H1 (cell line): ENCODE measurements at regions not wholly inside any gene's neighbourhood (a gene's known extent, or its start where the extent isn't known, plus 50 kb on each side); places are given as distances from the start of the nearest gene placed in this dataset.

ENCODE experiments used
- CTCF ChIA-PET: fragments of 300-600 bp; sonication (Branson Sonifier 250); formaldehyde crosslinking; loops from one replicate; lab custom pipeline; 2021; ENCODE audit not compliant: partially characterized antibody; lab: Charles Lee
- POLR2A ChIA-PET: fragments of 300-600 bp; sonication (Branson Sonifier 250); formaldehyde crosslinking; loops from one replicate; lab custom pipeline; 2021; ENCODE audit warnings: inconsistent platforms; ENCODE audit not compliant: partially characterized antibody; lab: Charles Lee
- DNase-seq, 2 experiments: peaks; one replicate each; pipeline versions ENCODE4 v3.0.0 to v3.0.0-alpha.2; 2010 to 2022; ENCODE audit warnings: low spot score in 2 of 2, low read depth in 1 of 2, mixed read lengths in 1 of 2
- FAIRE-seq: peaks from 2 replicates; lab custom pipeline; 2011; peaks lifted over from hg19 to GRCh38; lab: Jason Lieb, UNC
- H2AFZ ChIP-seq: 2 replicates; pipeline ENCODE4 v1.8.1; 2012; ENCODE audit warnings: low read length, inconsistent platforms
- H2AK5ac ChIP-seq: 2 replicates; pipeline ENCODE4 v1.6.1; 2013; ENCODE audit warnings: low read depth, low read length
- H2BK120ac ChIP-seq: replicated peaks from 2 replicates; pipeline ENCODE3; 2013; ENCODE audit warnings: low read depth, low read length, inconsistent platforms
- H2BK12ac ChIP-seq: 2 replicates; pipeline ENCODE4 v1.6.1; 2013; ENCODE audit warnings: low read depth, low read length
- H2BK15ac ChIP-seq: 2 replicates; pipeline ENCODE4 v1.6.1; 2013; ENCODE audit warnings: low read length
- H2BK20ac ChIP-seq: 2 replicates; pipeline ENCODE4 v1.6.1; 2013; ENCODE audit warnings: low read length
- H2BK5ac ChIP-seq: 2 replicates; pipeline ENCODE4 v1.6.1; 2013; ENCODE audit warnings: low read depth, low read length
- H3K14ac ChIP-seq: 2 replicates; pipeline ENCODE4 v1.6.1; 2013; ENCODE audit warnings: inconsistent platforms; ENCODE audit not compliant: insufficient read length
- H3K18ac ChIP-seq: 2 replicates; pipeline ENCODE4 v1.6.1; 2013; ENCODE audit warnings: low read length; ENCODE audit errors: extremely low read depth
- H3K23ac ChIP-seq: 2 replicates; pipeline ENCODE4 v1.6.1; 2013; ENCODE audit warnings: inconsistent platforms; ENCODE audit not compliant: insufficient read length
- H3K23me2 ChIP-seq: 2 replicates; pipeline ENCODE4 v1.6.1; 2013; ENCODE audit warnings: low read depth, low read length
- H3K27ac ChIP-seq: 2 replicates; pipeline ENCODE4 v1.6.1; 2011; ENCODE audit warnings: low read depth, low read length, inconsistent platforms
- H3K27me3 ChIP-seq, 4 experiments: replicated peaks in 1 of 4; 1 replicate in 1 of 4; 2 replicates in 3 of 4; pipeline versions ENCODE4 v1.6.1 to v1.8.1; 2011 to 2013; ENCODE audit warnings: low read length in 3 of 4, mild to moderate bottlenecking in 3 of 4, inconsistent platforms in 2 of 4, mixed read lengths in 2 of 4, moderate library complexity in 1 of 4; ENCODE audit not compliant: control insufficient read depth in 3 of 4, insufficient read depth in 3 of 4; ENCODE audit errors: extremely low read depth in 1 of 4
- H3K36me3 ChIP-seq, 4 experiments: 2 replicates each; pipeline versions ENCODE4 v1.6.1 to v1.8.1; 2011 to 2013; ENCODE audit warnings: mild to moderate bottlenecking in 4 of 4, low read length in 3 of 4, moderate library complexity in 2 of 4, control low read depth in 1 of 4, inconsistent platforms in 1 of 4; ENCODE audit not compliant: insufficient read depth in 4 of 4, control insufficient read depth in 2 of 4
- H3K4ac ChIP-seq: replicated peaks from 2 replicates; pipeline ENCODE3; 2013; ENCODE audit warnings: low read length, low read depth, mixed read lengths, inconsistent platforms; ENCODE audit not compliant: insufficient read length
- H3K4me1 ChIP-seq, 4 experiments: replicated peaks in 1 of 4; 1 replicate in 1 of 4; 2 replicates in 3 of 4; pipeline versions ENCODE4 v1.6.1 to v1.8.1; 2011 to 2013; ENCODE audit warnings: low read length in 3 of 4, inconsistent platforms in 2 of 4, mixed read lengths in 1 of 4; ENCODE audit not compliant: insufficient read depth in 4 of 4, control insufficient read depth in 3 of 4
- H3K4me2 ChIP-seq, 2 experiments: 2 replicates each; pipeline versions ENCODE4 v1.6.1 to v1.8.1; 2011 to 2013; ENCODE audit warnings: low read depth in 2 of 2, low read length in 2 of 2, control low read depth in 1 of 2, inconsistent platforms in 1 of 2, mild to moderate bottlenecking in 1 of 2; ENCODE audit not compliant: insufficient read depth in 1 of 2
- H3K4me3 ChIP-seq, 4 experiments: fragments of 200-600, 300-600 bp in 1 of 4; sonication (generic), shearing (Covaris generic), sonication (Bioruptor Twin) in 1 of 4; 2 replicates each; pipeline versions ENCODE4 v1.5.1 to v1.8.1; 2011 to 2016; ENCODE audit warnings: low read length in 4 of 4, low read depth in 3 of 4, control low read depth in 2 of 4, inconsistent platforms in 2 of 4, mild to moderate bottlenecking in 2 of 4, mixed read lengths in 1 of 4, moderate library complexity in 1 of 4; ENCODE audit not compliant: insufficient read depth in 2 of 4; ENCODE audit errors: extremely low read depth in 1 of 4
- H3K56ac ChIP-seq: replicated peaks from 2 replicates; pipeline ENCODE3; 2013; ENCODE audit warnings: low read depth, mild to moderate bottlenecking, mixed read lengths, low read length, inconsistent platforms; ENCODE audit not compliant: insufficient read length
- H3K79me1 ChIP-seq: 2 replicates; pipeline ENCODE4 v1.6.1; 2013; ENCODE audit warnings: low read depth, low read length, control low read depth
- H3K79me2 ChIP-seq, 2 experiments: 2 replicates each; pipeline versions ENCODE4 v1.6.1 to v1.8.1; 2012 to 2013; ENCODE audit warnings: low read length in 2 of 2, mild to moderate bottlenecking in 2 of 2, inconsistent platforms in 1 of 2; ENCODE audit not compliant: insufficient read depth in 2 of 2, control insufficient read depth in 1 of 2
- H3K9ac ChIP-seq, 4 experiments: replicated peaks in 1 of 4; 1 replicate in 1 of 4; 2 replicates in 3 of 4; pipeline versions ENCODE4 v1.6.1 to v1.8.1; 2011 to 2013; ENCODE audit warnings: low read depth in 3 of 4, low read length in 3 of 4, control low read depth in 2 of 4, mild to moderate bottlenecking in 2 of 4, moderate library complexity in 2 of 4, inconsistent platforms in 1 of 4; ENCODE audit errors: extremely low read depth in 1 of 4
- H3K9me3 ChIP-seq, 2 experiments: 2 replicates each; pipeline versions ENCODE4 v1.6.1 to v1.8.1; 2012 to 2013; ENCODE audit warnings: mild to moderate bottlenecking in 2 of 2, moderate library complexity in 2 of 2, control low read depth in 1 of 2, inconsistent platforms in 1 of 2, low read depth in 1 of 2, low read length in 1 of 2, mixed read lengths in 1 of 2; ENCODE audit not compliant: insufficient read depth in 2 of 2
- H4K20me1 ChIP-seq, 2 experiments: replicated peaks in 1 of 2; 2 replicates each; pipeline versions ENCODE3 to v1.8.1; 2011 to 2013; ENCODE audit warnings: inconsistent platforms in 2 of 2, low read length in 2 of 2, mild to moderate bottlenecking in 1 of 2; ENCODE audit not compliant: insufficient read depth in 2 of 2, control insufficient read depth in 1 of 2
- H4K5ac ChIP-seq: 2 replicates; pipeline ENCODE4 v1.6.1; 2013; ENCODE audit warnings: low read length, low read depth, mixed read lengths, inconsistent platforms; ENCODE audit not compliant: insufficient read length
- H4K8ac ChIP-seq: 2 replicates; pipeline ENCODE4 v1.8.0; 2013; ENCODE audit warnings: mild to moderate bottlenecking, moderate library complexity, low read length, inconsistent platforms; ENCODE audit not compliant: insufficient read depth; ENCODE audit errors: extremely low read depth
- H4K91ac ChIP-seq: replicated peaks from 2 replicates; pipeline ENCODE3; 2013; ENCODE audit warnings: low read length, mixed read lengths, inconsistent platforms; ENCODE audit not compliant: insufficient read length
- SIX5 ChIP-seq: IDR thresholded peaks from 2 replicates; pipeline ENCODE4 v1.6.1; 2011; ENCODE audit warnings: mild to moderate bottlenecking, low read depth, low read length
- WGBS, 2 experiments: shearing (Covaris generic) in 1 of 2; methylation state at CpG; one replicate each; pipeline versions ENCODE4 v1.1.6 to v1.1.7; 2013 to 2015; ENCODE audit warnings: low lambda C conversion rate in 2 of 2, mixed read lengths in 2 of 2, inconsistent platforms in 1 of 2, low coverage in 1 of 2, missing lambda C conversion rate in 1 of 2; ENCODE audit not compliant: insufficient replicate concordance in 2 of 2, insufficient coverage in 1 of 2, insufficient read length in 1 of 2; ENCODE audit errors: extremely low coverage in 1 of 2, missing lambda C conversion rate in 1 of 2; 5-methylcytosine and 5-hydroxymethylcytosine counted together

DNA sequence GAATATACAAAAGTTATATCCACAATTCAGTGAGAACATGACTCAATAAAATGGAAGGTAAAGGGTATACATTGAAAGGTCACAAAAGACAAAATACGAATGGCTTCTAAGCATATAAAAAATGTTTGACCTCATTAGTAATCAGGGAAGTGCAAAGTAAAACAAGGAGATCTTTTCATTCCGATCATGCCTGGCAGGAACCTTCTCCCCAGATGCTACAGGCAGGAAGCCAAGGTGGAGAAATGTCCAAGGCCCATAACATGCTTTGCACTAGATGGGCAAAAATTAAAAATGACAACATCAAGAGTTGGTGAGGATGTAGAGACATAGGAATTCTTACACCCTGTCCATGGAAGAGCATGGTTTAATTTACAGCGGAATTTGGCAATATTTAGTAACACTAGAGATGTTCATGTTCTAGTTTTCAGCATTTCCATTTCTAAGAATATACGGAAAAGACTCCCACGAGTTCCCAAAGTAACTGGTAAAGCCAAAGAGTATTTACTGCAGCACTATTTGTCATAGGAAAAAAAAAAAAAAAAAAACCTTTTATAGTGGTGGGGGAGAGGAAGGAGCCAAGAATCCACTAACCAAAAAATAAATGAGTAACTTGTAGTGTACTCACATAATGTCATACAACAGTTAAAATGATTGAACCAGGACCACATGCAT, 184.5 kb upstream of the KAZN start:
- Histone ChIP-seq H4K8ac (no peak overlapping the region), H3K23me2 (no peaks in the 10 kb centered on the region), H3K9ac (no peak overlapping the region), H2AFZ (no peak overlapping the region), H2BK12ac (no peak overlapping the region), H3K14ac (no peak overlapping the region), H2AK5ac (no peak overlapping the region; the same call in 1 of the 2 replicates), H2BK15ac (no peak overlapping the region), H3K56ac (no peak overlapping the region), H3K79me1 (no peaks in the 10 kb centered on the region), H3K4me3 (no peak overlapping the region), H3K4me1 (peaks cover 0 to 4% (median 1%) of the 10 kb centered on the region in 4 experiments; a peak in 3 of 7 replicates), H2BK120ac (no peak overlapping the region), H3K79me2 (no peaks in the 10 kb centered on the region), H3K4me2 (no peak overlapping the region), H3K27ac (no peak overlapping the region), H4K91ac (no peak overlapping the region), H2BK20ac (no peak overlapping the region), H3K18ac (no peak overlapping the region), H4K20me1 (no peaks in the 10 kb centered on the region), H3K27me3 (no peaks in the 10 kb centered on the region), H3K9me3 (no peaks in the 10 kb centered on the region), H4K5ac (no peak overlapping the region), H3K23ac (no peak overlapping the region), H2BK5ac (no peak overlapping the region), H3K4ac (no peak overlapping the region), H3K36me3 (no peaks in the 10 kb centered on the region)
- no peak for DNase-seq
- ChIA-PET POLR2A (no interaction called here), CTCF (interaction anchor here (1.0 to 1.8 kb wide), 5 partner anchors 11 to 24 kb away, joined by 3 to 6 read pairs (median 5); no protein-coding TSS in a partner anchor)
- 86% methylated on average over 5 of the region's 5 CpGs; no CpG with 5 or more reads in 1 of the 2 experiments for WGBS, 2 experiments
- FAIRE-seq = no peak
- TF ChIP-seq SIX5 = no peak
